ENCODE measurements at regions not wholly inside any gene's neighbourhood (a gene's known extent, or its start where the extent isn't known, plus 50 kb on each side); places are given as distances from the start of the nearest gene placed in this dataset.

DNA sequence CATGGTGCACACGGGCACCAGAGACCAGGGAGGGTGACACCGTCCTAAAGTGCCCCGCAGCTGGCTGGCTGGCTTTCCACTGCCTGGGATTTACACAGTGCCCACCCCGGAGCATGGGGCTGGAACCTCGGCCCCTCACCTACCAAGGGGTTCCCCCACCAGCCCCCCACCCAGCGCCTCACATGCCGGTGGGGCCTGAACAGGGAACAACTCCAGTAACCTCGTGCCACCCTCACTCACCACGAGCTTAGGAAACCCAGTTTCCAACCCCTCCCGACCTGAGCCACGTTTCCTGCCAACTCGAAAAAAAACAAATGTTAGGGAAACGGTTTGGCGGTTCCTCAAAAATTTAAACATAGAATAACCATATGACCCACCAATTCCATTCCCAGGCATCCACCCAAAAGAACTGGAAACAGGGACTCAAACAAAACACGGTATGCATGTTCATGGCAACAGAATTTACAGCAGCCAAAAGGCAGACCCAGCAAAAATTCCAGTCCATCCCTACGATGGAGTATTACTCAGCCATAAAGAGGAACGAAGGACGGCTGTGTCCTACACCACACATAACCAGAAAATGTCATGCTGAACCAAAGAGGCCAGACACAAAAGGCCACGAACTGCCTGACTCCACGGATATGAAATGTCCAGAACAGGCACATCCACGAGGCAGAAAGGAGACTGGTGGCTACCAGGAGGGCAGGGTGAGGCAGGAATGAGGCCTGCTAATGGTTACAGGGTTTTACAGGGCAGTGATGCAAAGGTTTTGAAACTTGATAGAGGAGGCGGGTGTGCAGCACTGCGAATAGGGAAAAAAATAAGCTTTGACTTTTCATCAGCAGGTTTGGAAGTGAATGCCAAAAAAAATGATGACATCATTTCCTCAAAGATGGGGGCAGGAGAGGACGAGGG lies 68.9 kb downstream of the NCOR2 start (continued):
- no peak for TF ChIP-seq SP1 (IDR thresholded peaks at IDR 0.05; ENCODE audit: low read depth)
- TF ChIP-seq, protein P1, sequence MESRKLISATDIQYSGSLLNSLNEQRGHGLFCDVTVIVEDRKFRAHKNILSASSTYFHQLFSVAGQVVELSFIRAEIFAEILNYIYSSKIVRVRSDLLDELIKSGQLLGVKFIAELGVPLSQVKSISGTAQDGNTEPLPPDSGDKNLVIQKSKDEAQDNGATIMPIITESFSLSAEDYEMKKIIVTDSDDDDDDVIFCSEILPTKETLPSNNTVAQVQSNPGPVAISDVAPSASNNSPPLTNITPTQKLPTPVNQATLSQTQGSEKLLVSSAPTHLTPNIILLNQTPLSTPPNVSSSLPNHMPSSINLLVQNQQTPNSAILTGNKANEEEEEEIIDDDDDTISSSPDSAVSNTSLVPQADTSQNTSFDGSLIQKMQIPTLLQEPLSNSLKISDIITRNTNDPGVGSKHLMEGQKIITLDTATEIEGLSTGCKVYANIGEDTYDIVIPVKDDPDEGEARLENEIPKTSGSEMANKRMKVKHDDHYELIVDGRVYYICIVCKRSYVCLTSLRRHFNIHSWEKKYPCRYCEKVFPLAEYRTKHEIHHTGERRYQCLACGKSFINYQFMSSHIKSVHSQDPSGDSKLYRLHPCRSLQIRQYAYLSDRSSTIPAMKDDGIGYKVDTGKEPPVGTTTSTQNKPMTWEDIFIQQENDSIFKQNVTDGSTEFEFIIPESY (IDR thresholded peaks at IDR 0.05; ENCODE audit: extremely low read depth, insufficient replicate concordance, low read length), result no peak
- no peak for TF ChIP-seq ELF1 (IDR thresholded peaks at IDR 0.05; ENCODE audit: borderline replicate concordance, low read depth)
- TF ChIP-seq RAD21 (IDR thresholded peaks at IDR 0.05; ENCODE audit: low read depth), result no peak
- TF ChIP-seq CBX3 (IDR thresholded peaks at IDR 0.05; ENCODE audit: low read depth), result no peak
- TF ChIP-seq SRF (IDR thresholded peaks at IDR 0.05; ENCODE audit: low read depth), result no peak
- TF ChIP-seq JUND (IDR thresholded peaks at IDR 0.05), result no peak
- no peak for TF ChIP-seq SIN3A (IDR thresholded peaks at IDR 0.05; ENCODE audit: low read depth)
- no peak for TF ChIP-seq YY1 (IDR thresholded peaks at IDR 0.05; ENCODE audit: extremely low read depth, insufficient replicate concordance, low read depth, low read length)
- no peak for TF ChIP-seq ZFX (IDR thresholded peaks at IDR 0.05)

DNA sequence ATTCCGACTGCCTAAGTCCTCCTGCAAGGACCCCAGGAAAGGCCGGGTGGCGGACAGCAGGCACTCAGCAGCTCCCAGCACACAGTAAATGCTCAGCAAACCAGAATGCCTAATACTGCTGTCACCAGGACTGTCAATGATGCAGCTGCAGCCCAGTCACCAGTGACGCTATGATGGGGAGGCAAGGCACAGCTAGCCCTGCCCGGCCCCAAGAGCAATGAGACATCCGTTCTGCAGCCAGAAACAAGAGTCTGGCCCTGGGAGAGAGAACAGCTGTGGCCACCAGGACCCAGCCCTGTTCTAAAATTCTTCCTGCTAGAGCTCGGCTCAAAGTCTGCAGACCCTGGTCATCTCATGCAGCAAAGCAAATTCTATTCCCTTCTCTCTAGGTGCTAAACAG lies 69.8 kb downstream of the NCOR2 start:
- H4K20me1 ChIP-seq (ENCODE audit: insufficient read depth), result no peaks in the 10 kb centered on the region

More for the DNA sequence above, 69.8 kb downstream of the NCOR2 start:
- RAD21 ChIA-PET (ENCODE audit: low non-redundant PET in 1 of 2, low total read pairs in 2 of 2, uncharacterized antibody in 2 of 2, unreplicated experiment in 2 of 2), result no interaction called here
- no peak for TF ChIP-seq EZH2phosphoT487 (IDR thresholded peaks at IDR 0.05; ENCODE audit: borderline replicate concordance)
- TF ChIP-seq ZFX (IDR thresholded peaks at IDR 0.05), result no peak
- Histone ChIP-seq H2AFZ (ENCODE audit: low read depth, low read length, poor library complexity, severe bottlenecking) (no peak overlapping the region), H3K79me2 (ENCODE audit: insufficient read depth, low read length) (peaks cover 62% of the 10 kb centered on the region), H3K27ac (ENCODE audit: low read depth, low read length) (no peak overlapping the region), H3K4me3 (replicated peaks in 1 of 2; ENCODE audit: low read depth in 1 of 2, low read length in 2 of 2) (no peak overlapping the region), H3K36me3 (ENCODE audit: control insufficient read depth in 1 of 2, insufficient read depth in 2 of 2, low read length in 2 of 2) (no peaks in the 10 kb centered on the region; a peak in 1 of 4 replicates), H3K9me3 (ENCODE audit: control insufficient read depth in 1 of 2, insufficient read depth in 1 of 2, low read depth in 1 of 2, low read length in 2 of 2) (no peaks in the 10 kb centered on the region), H3K4me1 (ENCODE audit: control insufficient read depth in 1 of 2, insufficient read depth in 2 of 2, low read length in 2 of 2) (peaks cover 23 to 35% of the 10 kb centered on the region in 2 experiments), H3K4me2 (ENCODE audit: low read length) (no peak overlapping the region), H3K9ac (ENCODE audit: low read length) (no peak overlapping the region), H3K9me2 (ENCODE audit: insufficient read depth) (no peaks in the 10 kb centered on the region), H3K27me3 (ENCODE audit: insufficient read depth, low read length) (no peaks in the 10 kb centered on the region)
- ATAC-seq (no peak), DNase-seq (ENCODE audit: low read depth, low spot score) (no peak)
- POLR2A ChIA-PET, result no interaction called here
- intact Hi-C loops (cut with micrococcal nuclease), result no loop called here
- CTCF ChIA-PET, result no interaction called here
- no TSS peak for BruUV-seq (replicated peaks)
